GM12878 (cell line): ENCODE measurements at regions not wholly inside any gene's neighbourhood (a gene's known extent, or its start where the extent isn't known, plus 50 kb on each side); places are given as distances from the start of the nearest gene placed in this dataset.

Source experiments
- EP300 ChIP-seq, 2 experiments: fragments of 150-350 bp in 1 of 2; IDR thresholded peaks; 2 replicates each; pipeline ENCODE4 v1.6.1; 2011 to 2012; ENCODE audit warnings: low read depth in 2 of 2, low read length in 2 of 2, borderline replicate concordance in 1 of 2, improper control_type of control experiment in 1 of 2, inconsistent platforms in 1 of 2; ENCODE audit not compliant: control insufficient read depth in 1 of 2
- POLR2A ChIP-seq: IDR thresholded peaks from 2 replicates; pipeline ENCODE4 v1.6.1; 2011; ENCODE audit warnings: low read depth, mild to moderate bottlenecking, low read length
- SIN3A ChIP-seq: IDR thresholded peaks from 2 replicates; pipeline ENCODE4 v1.6.1; 2012; ENCODE audit warnings: low read depth, low read length, improper control_type of control experiment
- SMAD1 ChIP-seq: fragments of 450-650 bp; IDR thresholded peaks from 2 replicates; pipeline ENCODE4 v1.6.1; 2018; ENCODE audit warnings: mild to moderate bottlenecking, low read depth; ENCODE audit not compliant: partially characterized antibody
- SREBF2 ChIP-seq: IDR thresholded peaks from 2 replicates; pipeline ENCODE4 v1.6.1; 2012; ENCODE audit warnings: mild to moderate bottlenecking, low read length
- ZBTB4 ChIP-seq: fragments of 450-650 bp; formaldehyde crosslinking; IDR thresholded peaks from 2 replicates; pipeline ENCODE4 v1.4.0; 2022; ENCODE audit warnings: mild to moderate bottlenecking, moderate library complexity
- ZSCAN29 ChIP-seq: fragments of 450-650 bp; IDR thresholded peaks from 2 replicates; pipeline ENCODE4 v1.6.1; 2017; ENCODE audit warnings: mild to moderate bottlenecking, moderate library complexity

DNA sequence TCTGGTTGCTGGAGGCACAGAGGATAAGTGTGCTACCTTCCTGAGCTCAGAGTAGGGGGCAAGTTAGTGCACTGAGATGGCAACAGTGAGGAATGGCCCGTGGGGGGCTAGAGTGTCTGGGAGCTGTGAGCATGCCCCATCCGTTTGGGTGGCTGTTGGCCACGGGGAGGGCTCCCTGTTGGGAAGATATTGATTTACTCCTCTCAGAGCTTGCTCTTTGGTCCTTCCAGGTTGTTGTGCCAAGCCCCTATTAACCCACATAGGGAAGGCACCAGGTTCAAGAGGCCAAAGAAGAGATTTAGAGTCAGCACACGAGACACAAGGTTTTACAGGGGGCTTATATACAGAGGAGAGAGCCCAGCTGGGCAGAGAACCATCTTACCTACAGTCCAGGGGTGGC lies 318.8 kb downstream of the TSN start:
- TF ChIP-seq ZSCAN29, result no peak
- no peak for TF ChIP-seq SIN3A
- no peak for TF ChIP-seq SREBF2
- no peak for TF ChIP-seq POLR2A
- no peak for TF ChIP-seq ZBTB4 (CRISPR knock-in tag)
- TF ChIP-seq SMAD1, result no peak
- no peak for TF ChIP-seq EP300 (IDR thresholded peaks at IDR 0.05; ENCODE audit: borderline replicate concordance in 1 of 2, control insufficient read depth in 1 of 2, low read depth in 2 of 2, low read length in 2 of 2)
